ENCODE measurements at regions not wholly inside any gene's neighbourhood (a gene's known extent, or its start where the extent isn't known, plus 50 kb on each side); places are given as distances from the start of the nearest gene placed in this dataset.

DNA sequence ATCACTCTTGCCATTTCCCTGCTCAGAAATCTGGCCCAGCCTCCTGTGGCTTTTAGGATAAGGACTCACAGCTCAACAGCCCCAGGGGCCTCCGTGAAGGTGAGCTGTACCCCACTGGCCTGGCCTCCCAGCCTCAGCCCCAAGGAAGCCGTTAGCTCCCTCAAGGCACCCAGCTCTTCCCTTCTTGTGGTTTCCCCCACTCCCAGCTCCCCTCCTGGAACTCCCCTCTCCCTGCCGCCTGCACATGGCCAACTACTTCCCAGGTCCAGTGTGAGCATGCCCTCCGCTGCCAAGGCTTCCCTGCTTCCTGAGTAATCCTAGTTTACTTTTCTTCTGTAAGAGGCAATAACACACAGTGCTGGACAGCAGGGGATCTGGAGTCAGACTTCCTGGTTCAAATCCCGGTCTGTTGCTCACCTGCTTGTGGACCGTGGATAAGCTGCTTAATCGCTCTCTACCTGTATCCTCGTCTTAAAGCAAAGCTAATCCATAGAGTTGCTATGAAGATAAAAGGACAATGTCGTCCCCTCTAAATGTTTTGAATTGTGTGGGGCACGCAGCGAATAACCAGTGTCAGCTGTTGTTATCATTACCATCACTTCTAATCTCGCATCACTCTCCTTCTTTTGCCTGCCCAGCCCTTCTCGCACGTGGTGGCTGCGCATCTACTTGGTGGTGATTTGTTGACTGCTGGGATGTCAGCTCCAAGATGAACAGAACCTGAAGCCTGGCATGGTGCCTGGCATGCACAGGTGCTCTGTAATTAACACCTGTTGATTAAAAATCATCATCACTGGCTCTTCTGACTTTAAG, 86.6 kb downstream of the C5orf15 start:
- no peaks in the 10 kb centered on the region for H3K4me1 ChIP-seq
- H3K4me3 ChIP-seq, result no peak overlapping the region
- TF ChIP-seq, protein P1, sequence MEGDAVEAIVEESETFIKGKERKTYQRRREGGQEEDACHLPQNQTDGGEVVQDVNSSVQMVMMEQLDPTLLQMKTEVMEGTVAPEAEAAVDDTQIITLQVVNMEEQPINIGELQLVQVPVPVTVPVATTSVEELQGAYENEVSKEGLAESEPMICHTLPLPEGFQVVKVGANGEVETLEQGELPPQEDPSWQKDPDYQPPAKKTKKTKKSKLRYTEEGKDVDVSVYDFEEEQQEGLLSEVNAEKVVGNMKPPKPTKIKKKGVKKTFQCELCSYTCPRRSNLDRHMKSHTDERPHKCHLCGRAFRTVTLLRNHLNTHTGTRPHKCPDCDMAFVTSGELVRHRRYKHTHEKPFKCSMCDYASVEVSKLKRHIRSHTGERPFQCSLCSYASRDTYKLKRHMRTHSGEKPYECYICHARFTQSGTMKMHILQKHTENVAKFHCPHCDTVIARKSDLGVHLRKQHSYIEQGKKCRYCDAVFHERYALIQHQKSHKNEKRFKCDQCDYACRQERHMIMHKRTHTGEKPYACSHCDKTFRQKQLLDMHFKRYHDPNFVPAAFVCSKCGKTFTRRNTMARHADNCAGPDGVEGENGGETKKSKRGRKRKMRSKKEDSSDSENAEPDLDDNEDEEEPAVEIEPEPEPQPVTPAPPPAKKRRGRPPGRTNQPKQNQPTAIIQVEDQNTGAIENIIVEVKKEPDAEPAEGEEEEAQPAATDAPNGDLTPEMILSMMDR (IDR thresholded peaks at IDR 0.05), result no peak
- no peaks in the 10 kb centered on the region for H3K36me3 ChIP-seq
- H3K9me3 ChIP-seq, result no peaks in the 10 kb centered on the region
- no peak overlapping the region for H3K27ac ChIP-seq
- no peaks in the 10 kb centered on the region for H3K27me3 ChIP-seq
- DNase-seq (ENCODE audit: low spot score), result no peak

DNA sequence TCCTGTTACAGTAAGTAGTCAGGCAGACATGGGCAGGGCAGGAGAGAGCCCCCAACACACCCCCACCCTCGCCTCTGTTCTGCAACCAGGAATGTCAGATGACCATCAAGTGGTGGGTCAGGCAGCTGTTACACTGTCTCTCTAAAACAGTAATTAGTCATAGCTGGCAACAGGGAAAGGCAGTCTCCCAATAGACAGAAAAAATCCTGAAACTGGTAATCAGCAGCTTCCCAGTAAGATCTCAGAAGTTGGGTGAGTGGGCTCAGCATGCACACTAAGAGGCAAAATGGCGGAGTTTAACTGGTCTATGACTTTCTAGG, 90.2 kb downstream of the C5orf15 start:
- Histone ChIP-seq H3K36me3 (no peaks in the 10 kb centered on the region), H3K9me3 (peaks cover 0 to 18% of the 10 kb centered on the region in 2 donors), H3K4me1 (no peaks in the 10 kb centered on the region), H3K27me3 (no peaks in the 10 kb centered on the region), H3K4me3 (no peak overlapping the region), H3K27ac (no peak overlapping the region)
- DNase-seq (ENCODE audit: low spot score), result no peak
- TF ChIP-seq, protein P1 (IDR thresholded peaks at IDR 0.05), result no peak

DNA sequence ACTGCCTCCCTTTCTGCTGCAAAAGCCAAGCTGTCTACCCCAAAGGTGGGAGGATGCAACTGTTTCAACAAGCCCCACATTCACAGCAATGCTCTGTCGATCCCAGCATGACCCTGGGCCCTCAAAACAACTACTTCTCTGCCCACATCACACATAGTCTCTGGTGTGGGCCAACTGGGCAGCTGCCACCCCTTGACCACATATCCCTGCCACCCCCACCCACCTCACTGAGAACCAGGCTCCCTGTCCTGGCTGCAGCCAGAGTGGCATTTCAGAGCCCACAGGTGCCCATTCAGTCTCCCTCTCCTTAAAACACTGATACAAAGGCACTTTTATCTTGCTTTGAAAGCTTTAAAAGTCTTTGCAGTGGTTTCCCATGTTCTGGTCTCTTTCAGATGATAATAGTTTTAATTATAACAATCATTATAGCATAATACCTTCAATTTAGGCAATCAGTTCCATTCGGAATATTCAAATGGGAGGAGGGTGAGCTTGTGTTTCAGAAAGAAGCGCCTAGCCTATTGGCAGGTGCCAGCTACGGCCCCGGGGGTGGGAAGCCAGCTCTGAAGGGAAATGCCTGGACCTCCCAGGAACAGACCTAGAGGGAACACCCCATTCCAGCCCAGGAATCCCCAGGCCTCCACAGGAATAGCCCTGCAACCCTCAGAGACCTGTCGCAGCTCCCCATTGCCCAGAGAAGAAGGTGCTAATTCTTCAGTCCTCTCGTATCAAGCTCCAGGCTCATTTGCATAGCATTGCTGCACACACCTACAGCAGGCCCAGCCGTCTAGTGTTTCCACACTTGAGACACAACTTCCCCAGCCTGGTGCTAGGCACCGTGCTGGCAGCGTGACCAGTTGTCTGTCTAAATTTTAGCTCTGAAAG, 90.8 kb downstream of the C5orf15 start:
- Histone ChIP-seq H3K27ac (no peak overlapping the region), H3K36me3 (no peaks in the 10 kb centered on the region), H3K4me3 (no peak overlapping the region), H3K9me3 (peaks cover 0 to 18% of the 10 kb centered on the region in 2 donors), H3K27me3 (no peaks in the 10 kb centered on the region), H3K4me1 (no peaks in the 10 kb centered on the region)
- no peak for DNase-seq (ENCODE audit: low spot score)
- TF ChIP-seq, protein P1 (IDR thresholded peaks at IDR 0.05), result no peak

DNA sequence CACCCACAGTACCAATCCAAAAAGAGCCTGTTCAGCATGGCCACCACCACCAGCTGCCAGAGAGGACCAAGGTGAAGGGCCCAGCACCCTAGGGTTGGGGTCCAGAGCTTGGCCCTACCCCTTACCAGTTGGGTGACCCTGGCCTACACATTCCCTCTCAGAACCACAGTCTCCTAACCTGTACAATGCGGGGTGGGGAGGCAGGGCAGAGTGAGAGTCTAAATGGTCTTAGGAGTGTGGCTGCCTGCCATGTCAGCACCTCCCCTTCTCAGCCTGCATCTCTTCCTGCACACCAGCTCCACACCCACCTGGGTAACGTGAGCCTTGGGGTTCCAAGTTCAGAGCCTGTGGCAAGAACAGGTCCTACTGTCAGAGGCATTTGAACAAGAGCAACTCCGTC, 92.2 kb downstream of the C5orf15 start:
- H3K27me3 ChIP-seq, result no peaks in the 10 kb centered on the region
- DNase-seq (ENCODE audit: low spot score), result no peak
- H3K4me1 ChIP-seq, result no peaks in the 10 kb centered on the region
- H3K36me3 ChIP-seq, result no peaks in the 10 kb centered on the region
- no peak overlapping the region for H3K4me3 ChIP-seq
- peaks cover 0 to 18% of the 10 kb centered on the region in 2 donors for H3K9me3 ChIP-seq
- TF ChIP-seq, protein P1 (IDR thresholded peaks at IDR 0.05), result no peak
- no peak overlapping the region for H3K27ac ChIP-seq

DNA sequence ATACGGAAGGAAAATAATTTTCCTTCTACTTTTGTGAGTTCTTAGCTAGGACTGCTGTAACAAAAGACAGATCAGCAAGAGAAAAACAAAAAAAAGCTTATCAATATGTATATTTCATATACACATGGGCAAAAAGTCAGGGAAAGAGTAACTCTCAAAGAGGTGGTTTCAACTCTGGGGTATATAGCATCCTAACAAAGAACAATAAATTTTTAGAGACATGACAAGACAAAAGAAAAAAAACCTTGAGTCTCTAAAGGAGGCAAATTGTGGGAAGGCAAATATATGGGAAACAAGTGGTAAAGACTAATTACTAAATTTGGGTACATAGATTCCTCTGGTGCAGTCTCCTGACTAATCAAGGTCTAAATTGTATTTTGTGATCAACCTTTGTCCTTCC, 93.2 kb downstream of the C5orf15 start:
- H3K36me3 ChIP-seq, result no peaks in the 10 kb centered on the region
- H3K27ac ChIP-seq, result no peak overlapping the region
- H3K4me1 ChIP-seq, result no peaks in the 10 kb centered on the region
- no peaks in the 10 kb centered on the region for H3K27me3 ChIP-seq
- DNase-seq (ENCODE audit: low spot score), result no peak
- peaks cover 0 to 18% of the 10 kb centered on the region in 2 donors for H3K9me3 ChIP-seq
- no peak overlapping the region for H3K4me3 ChIP-seq
- TF ChIP-seq, protein P1 (IDR thresholded peaks at IDR 0.05), result no peak

Data from right atrium auricular region (tissue), 2 donors.